NCI-H2107 (cell line): ENCODE measurements at regions not wholly inside any gene's neighbourhood (a gene's known extent, or its start where the extent isn't known, plus 50 kb on each side); places are given as distances from the start of the nearest gene placed in this dataset.
A peak's percentile ranks its signal among the peaks of the same experiment; 100 is the strongest.
"Not testable (repeated sequence)": the region's sequence is repeated elsewhere in the genome, so short reads cannot be mapped to it uniquely, and the experiment has no call there.

Experiments
- DNase-seq: peaks from one replicate; lab custom pipeline; 2025; lab: John Stamatoyannopoulos, UW

DNA sequence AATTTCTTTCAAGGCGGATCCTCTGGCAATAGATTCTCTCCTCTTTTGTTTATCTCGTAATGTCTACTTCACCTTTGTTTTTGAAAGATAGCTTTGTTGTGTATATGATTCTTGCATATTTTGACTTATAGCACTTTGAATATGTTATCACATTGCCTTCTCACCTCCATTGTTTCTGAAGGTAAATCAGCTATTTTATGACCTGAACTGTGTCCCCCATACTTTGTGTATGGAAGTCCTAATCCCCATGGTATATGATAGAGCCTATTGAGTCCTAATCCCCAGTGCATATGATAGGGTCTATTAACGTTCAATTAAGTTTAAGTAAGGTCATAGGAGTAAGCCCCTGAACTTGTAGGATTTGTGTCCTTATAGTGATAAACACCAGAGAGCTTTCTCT, 910.2 kb upstream of the NUDT12 start:
- DNase-seq = no peak

DNA sequence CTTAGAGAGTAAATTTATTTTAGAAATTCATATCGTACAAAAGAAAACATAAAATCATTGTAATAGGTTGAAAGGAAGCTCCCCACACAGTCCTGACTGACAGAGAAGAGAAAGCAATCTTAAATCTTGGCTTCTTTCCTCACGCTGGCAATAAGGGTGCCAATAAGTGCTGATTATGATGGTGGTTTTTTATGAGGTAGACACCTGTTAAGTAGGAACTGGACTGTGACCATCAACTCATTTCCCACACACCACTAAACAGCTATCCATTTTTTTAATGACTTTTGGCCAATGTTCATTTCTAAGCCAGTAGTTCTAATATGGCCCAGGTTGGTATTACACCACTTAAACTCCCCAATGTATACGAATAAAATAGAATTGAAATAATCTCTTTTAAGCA, 893.5 kb upstream of the NUDT12 start:
- DNase-seq = peak; percentile 5

DNA sequence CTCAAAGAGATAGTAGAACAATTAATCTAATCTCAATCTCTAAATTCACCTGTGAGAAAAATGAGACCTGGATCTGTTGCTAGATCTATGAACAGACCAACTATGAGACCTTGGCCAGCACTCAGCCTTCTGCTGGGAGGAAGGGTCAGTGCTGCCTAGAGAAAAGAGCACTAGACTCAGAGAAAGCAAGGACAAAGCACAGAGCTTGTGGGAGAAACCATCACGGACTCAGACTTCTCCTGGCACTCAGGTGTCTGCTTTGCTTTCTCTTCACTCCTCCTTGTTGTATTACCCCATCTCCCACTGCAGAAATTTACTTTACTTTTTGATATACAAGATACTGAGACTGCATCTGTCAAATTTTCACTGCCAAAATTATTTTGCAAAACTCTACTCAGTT, 890.0 kb upstream of the NUDT12 start:
- DNase-seq = no peak

DNA sequence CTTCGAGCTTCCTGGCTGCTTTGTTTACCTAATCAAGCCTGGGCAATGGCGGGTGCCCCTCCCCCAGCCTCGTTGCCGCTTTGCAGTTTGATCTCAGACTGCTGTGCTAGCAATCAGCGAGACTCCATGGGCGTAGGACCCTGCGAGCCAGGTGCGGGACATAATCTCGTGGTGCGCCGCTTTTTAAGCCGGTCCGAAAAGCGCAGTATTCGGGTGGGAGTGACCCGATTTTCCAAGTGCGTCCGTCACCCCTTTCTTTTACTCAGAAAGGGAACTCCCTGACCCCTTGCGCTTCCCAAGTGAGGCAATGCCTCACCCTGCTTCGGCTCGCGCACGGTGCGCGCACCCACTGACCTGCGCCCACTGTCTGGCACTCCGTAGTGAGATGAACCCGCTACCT, 889.3 kb upstream of the NUDT12 start:
- DNase-seq = not testable (repeated sequence)

DNA sequence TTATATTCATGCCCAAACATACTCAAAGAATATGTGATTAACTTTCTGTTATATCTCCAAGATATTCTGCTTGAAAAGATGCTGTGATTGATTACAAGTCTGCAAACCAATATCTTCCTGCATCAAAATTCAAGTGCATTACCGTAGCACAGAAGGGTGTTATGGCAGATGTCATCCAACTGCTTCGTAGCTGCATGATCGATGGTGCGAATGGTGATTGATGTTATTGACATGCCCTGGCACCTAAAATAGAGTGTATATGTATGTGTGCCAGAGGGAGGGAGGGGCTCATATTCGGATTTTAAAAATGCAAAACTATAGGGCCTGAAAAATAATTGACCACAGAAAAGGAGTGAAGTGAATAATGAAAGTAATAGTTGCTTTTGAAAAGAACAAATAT, 882.1 kb upstream of the NUDT12 start:
- DNase-seq = no peak

DNA sequence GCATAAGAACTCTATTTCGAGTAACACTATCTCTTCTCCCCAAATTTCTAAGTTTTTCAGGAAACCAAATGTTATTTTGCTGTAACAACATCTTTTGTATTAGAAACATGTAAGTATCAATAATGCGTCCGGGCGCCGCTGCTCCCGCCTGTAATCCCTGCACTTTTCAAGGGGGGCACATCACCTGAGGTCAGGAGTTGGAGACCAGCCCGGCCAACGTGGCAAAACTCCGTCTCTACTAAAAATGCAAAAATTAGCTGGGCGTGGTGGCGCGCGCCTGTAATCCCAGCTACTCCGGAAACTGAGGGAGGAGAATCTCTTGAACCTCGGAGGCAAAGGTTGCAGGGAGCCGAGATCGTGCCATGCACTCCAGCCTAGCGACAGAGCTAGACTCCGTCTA, 881.1 kb upstream of the NUDT12 start:
- DNase-seq = no peak

DNA sequence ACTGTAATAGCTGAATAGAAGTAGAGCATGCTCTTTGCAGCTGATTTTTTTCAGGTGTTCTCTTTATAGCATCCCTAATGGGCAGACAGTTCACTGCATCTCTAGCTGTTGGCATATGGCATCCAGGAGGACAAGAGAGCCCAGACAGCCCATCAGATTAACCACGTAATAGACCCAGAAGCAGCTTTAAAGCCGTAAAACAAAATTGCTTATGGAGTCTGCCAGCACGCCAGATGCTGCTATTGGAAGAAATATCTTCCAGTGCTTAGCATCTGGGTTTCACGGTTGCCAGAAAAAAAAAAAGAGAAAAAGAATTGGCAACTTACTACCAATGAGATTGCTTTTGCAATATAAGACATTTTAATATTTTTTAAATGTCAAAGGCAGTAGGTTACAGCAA, 869.4 kb upstream of the NUDT12 start:
- DNase-seq = no peak

DNA sequence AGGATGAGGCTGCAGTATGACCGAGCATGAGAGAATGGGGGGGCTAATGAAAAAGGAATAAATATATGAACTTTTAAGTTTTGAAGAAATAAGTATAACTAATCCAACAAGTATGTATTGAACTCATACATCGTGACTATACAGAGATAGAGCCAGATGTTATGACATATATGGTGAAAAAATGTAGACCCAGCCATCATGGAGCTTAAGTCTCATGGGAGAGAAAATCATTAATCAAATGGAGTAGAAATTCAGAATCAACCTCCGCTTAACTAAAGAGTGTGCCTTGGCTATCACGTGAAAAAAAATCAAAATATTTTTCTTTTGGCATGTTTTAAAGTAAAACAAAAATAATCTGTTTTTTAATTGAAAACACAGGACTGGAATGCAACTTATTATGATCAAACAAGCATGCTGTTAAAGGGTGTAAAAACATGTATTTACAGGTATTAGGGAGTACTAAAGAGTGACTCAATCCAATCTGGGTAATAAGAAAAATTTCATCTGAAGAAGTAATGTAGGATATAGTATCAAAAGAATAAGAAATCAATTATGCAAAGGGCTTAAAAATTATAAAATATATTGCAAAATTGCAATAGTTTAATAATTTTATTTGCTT, 868.5 kb upstream of the NUDT12 start:
- no peak for DNase-seq

DNA sequence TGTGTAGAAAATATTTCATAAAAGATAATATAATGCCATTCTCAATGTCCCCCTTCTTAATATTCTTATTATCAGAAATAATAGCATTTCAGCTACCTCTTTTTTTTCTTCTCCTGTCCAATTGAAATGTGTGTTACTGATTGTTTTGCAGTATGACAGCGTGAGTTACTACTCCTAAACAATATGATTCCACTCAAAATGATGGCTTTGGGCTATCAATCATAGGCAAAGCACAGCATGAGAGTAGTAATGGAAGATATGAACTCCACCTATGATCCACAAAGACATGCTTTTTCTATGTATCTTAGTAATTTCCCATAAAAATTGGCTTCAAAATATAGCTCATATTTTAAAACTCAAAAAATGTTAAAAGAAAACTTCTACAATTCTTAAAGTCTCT, 867.3 kb upstream of the NUDT12 start:
- no peak for DNase-seq

DNA sequence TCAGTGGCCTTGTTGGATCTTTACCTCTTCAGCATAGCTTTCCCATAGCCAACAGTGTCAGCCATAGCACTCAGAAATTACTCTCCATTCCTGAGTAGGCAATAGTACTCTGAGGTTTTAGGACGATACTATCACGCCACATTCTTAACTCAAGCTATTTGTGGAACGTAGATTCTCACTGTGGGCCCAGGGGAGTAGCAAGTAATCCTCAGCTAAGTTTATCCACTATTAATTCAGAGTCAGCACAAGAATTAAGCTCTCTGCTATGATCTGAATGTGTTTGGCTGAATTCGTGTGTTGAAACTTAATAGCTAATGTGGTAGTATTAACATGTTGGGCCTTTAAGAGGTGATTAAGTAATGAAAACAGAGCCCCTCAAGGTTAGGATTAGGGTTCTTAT, 858.8 kb upstream of the NUDT12 start:
- DNase-seq = no peak

DNA sequence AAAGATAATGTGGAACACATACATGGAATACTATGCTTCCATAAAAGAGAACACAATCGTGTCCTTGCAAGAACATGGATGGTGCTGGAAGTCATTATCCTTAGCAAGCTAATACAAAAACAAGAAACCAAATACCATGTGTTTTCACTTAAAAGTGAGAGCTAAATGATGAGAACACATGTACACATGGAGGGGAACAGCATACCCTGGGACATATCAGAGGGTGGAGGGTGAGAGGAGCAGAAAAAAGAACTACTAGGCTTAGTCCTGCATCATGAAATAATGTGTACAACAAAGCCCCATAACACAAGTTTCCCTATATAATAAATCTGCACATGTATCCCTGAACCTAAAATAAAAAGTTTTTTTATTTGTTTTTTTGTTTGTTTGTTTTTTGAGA, 855.5 kb upstream of the NUDT12 start:
- DNase-seq = no peak

DNA sequence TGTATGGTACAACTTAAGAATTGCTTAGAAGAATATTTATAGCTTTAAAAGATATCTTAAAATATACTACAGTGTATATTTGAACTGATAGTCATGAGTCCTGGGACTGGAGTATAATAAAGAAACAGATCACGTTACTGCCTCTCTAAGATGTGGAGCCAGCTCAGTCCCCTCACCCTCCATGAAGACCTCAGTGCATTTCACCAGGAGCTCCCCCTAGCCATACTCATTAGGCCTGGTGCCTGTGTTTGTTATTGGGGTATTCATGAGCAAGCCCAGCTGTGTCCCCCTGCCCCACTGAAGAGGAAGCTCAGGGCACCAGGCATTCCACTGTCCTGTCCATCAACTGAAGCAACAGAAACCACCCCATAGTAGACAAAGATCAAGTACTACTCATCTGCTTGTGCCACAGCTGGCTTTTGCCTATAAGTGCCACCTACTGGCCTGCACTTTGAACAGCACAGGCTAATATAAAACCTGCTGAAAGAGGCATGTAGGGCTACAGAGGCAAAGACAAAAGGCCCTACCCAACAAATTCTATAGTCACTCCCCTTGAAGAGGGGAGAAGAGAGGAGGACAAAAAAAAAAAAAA, 850.2 kb upstream of the NUDT12 start:
- no peak for DNase-seq

DNA sequence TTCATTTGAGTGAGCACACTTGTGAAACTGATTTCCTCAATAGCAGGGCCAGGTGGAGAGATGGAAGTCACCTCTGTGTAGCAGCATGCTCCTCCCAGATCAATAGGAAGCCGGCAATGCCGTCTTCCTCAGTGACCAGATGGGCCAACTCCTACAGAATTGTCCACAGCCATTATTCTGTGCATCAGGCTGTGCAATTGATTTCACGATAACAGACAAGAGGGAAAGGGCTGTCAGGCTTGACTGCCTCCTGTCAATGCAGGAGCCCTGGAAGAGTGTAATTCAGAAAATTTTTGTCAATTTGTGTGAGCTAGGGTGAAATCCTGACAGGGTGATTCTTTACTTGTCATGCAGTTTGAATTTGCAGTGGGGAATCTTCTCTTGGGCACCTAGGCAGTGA, 838.4 kb upstream of the NUDT12 start:
- DNase-seq = no peak

DNA sequence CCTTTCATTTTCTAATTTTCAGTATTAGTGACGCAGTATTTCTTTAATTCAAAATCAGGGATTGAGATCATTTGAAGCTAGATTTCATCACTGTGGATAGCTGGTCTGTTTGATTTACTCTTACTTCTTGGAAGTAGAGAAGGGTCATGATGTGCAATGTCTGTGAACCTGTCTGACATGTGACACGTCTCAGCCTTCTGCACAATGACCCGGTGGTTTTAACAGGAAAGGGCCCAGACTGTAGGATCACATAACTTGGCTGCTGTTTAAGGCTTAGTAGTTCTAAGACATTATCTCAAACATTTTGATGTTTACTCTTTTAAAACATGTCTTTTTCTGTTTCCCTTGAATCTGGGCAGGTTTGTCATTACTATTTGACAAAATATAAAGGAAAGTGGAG, 823.3 kb upstream of the NUDT12 start:
- no peak for DNase-seq

DNA sequence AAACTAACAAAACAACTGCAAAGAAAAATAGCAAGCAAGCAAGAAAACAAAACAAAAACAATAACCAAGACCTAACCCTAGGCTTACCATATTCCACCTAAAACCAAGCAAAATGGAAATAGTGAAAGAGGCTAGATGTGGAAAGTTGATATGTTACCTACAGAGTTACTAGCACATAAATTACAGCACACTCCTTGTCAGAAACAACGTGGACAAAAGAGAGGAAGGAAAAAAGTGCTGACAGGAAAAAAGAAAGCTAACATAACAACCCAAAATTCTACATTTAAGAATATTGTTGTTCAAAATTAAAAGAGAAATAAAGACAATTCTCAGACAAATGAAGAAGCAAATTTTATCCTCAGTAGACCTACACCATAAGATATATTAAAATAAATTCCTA, 812.8 kb upstream of the NUDT12 start:
- no peak for DNase-seq

DNA sequence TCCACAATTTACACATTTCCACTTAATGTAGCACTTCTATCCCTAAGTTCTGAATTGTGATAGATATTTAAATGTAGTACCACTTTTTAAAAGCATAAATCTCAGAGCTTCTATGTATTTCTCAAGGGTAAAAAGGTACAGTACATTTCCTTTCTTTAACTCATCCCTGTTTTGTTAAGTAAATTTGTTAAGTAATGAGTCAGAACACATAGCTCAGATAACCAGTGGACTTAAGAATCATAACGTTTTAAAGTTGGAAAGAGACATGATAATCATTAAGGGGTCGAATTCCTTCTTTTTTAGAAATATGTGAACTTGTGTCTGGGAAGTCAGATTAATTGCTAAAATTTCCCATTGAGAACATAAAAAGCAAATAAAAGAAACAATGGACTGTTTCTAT, 810.2 kb upstream of the NUDT12 start:
- DNase-seq = no peak

DNA sequence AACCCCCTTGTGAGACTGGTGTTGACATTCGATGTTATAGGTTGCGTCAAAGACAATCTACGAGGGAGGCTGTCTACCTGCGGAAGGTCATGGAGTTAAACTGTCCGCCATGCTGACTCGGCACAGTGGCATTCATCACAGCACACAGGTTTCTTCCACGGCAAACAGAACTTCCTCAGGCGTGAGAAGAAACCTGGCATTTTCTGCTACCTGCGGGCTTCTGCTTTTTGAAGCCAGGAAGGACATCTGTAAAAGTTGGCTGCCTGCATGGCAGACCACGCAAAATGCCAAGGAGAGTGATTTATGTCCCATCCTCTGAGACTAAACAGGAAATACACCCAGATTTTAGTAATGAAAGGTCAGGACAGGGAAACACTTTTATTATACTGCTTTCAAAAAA, 809.8 kb upstream of the NUDT12 start:
- no peak for DNase-seq

DNA sequence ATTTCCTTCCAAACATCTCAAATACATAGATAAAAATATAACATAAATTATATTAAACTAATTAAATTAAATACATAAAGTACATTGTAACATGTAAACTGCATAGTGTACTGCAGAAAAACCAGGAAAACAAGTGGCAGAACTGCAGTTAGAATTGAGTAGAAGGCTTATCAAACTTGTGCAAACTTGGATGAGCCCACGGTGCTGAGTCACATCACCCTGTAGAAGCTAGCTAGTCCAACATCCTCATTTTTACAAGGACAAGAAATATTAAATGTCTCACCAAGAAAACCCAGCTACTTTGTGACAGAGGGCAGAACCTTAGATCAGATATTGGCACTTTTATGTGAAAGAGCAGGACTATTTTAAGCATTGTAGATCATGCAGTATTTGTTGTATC, 807.9 kb upstream of the NUDT12 start:
- no peak for DNase-seq

DNA sequence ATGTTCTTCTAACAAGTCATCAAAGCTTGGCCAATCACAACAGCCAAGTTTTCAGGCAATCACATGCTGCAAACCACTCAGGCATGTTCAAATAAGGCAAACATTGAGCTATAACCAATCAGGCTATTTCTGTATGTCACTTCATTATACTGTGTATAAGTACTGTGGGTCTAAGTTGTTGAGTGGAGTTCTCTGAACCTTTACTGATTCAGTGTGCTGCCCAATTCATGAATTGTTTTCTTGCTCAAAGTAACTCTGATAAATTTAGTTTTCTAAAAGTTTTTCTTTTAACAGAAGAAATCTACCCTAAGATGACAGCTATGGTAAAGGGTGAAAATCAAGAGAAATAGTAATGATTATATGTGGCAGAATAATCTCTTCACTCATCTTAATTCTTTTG, 805.4 kb upstream of the NUDT12 start:
- no peak for DNase-seq

DNA sequence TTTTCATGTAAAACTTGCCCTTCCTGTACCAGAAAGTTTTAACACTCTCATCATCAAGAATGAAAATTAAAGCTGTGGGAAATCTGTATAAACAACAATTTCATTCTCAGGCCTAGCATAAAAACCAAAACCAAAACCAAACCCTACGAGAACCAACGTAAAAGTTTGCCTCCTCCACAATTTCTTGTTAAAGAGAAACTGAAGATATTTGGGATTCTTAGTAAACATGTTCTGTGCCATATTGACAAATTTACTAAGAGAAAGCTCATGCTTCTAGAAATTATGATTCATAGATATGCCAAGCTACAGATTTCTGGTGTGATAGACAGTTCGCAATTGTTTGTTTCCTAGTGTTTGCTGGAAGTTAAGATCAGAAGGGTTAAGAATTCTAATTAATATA, 801.0 kb upstream of the NUDT12 start:
- DNase-seq = no peak

DNA sequence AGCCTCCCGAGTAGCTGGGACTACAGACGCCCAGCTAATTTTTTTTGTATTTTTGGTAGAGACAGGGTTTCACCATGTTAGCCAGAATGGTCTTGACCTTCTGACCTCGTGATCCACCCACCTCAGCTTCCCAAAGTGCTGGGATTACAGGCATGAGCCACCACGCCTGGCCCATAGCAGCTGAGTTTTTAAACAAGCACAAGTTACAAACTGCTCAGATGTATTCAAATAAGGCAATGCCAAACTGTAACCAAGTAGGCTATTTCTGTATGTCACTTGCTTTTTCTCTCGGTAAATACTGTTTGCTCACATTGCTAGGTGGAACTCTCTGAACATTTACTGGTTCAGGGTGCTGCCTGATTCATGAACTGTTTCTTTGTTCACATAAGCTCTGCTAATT, 799.3 kb upstream of the NUDT12 start:
- no peak for DNase-seq

DNA sequence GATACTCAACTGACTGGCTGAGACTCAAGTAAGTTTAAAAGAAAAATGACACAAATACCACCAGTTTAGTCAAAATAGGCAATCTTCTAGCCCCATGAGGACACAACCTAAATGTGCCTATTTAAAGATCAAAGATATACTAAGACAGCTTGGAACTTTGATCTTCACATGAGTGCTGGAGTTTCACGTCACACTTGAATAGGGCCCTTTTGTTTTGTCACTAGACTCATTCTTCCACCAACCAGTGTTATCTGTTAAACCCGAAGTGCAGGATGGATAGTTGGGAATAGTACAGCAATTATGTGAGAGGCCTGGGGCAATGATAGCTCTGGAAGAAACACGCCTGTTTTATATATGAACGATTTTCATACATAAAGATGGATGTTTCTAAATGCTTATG, 792.8 kb upstream of the NUDT12 start:
- no peak for DNase-seq

DNA sequence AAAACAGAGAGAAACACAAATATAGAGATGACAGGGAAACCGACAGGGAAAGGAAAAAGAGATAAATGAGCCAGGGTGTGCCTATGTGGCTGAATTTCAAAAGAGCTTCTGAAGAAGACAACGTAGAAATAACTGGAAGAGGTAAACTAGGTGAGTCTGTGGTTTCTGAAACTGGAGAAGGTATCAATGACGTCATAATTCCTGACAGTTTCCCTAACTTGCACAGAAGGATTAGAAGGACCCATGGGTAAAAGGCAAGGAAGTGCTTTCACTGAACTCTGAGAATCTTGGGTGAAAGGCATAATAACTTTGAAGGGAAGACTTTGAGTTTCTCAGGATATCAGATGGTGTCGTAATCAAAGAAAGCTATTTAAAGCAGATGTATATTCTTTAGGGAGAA, 790.8 kb upstream of the NUDT12 start:
- DNase-seq = no peak

DNA sequence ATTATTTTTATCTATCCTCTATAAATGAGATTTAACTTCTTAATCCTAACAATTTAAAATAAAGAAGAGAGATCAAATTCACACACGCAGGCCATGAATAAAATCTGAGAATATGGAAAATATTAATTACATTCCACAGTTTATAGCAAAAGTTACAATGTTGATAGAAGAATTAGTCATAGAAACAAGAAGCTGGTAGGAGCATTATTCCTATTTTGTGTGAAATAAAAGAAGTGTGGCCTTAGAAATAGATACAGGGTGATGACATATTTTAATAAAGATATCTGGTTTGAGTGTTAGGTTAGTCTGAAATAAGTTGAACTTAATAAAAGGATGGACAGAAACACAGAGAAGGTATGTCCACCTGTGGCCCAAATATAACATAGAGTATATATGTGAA, 790.4 kb upstream of the NUDT12 start:
- DNase-seq = no peak
